SW480 (cell line): ENCODE measurements at regions not wholly inside any gene's neighbourhood (a gene's known extent, or its start where the extent isn't known, plus 50 kb on each side); places are given as distances from the start of the nearest gene placed in this dataset.
"Not testable (repeated sequence)": the region's sequence is repeated elsewhere in the genome, so short reads cannot be mapped to it uniquely, and the experiment has no call there.

Experiments used
- DNase-seq: peaks from one replicate; pipeline ENCODE4 v3.0.0-alpha.2; 2016; ENCODE audit warnings: low spot score

- no peak for DNase-seq
Measured at GRCh38 chr11:38155856-38156255, 1557.8 kb upstream of the RAG2 start.

- no peak for DNase-seq
Measured at GRCh38 chr11:38153985-38154384, 1555.9 kb upstream of the RAG2 start.

GRCh38 chr11:38143852-38144251, 1545.8 kb upstream of the RAG2 start:
- DNase-seq: no peak

DNA sequence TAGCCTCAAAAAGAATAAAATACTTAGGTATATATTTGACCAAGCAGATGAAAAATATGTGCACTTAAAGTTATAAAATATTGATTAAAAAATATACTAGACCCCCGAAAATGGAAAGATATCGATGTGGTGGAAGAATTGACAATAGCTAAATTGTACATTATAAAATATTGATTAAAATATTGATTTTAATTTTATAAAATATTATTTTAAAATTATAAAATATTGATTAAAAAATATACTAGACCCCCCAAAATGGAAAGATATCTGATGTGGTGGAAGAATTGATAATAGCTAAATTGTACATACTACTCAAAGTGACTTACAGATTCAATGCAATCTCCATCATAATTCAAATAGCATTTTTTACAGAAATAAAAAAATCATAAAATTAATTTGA, 1540.9 kb upstream of the RAG2 start:
- no peak for DNase-seq

- no peak for DNase-seq
Measured at GRCh38 chr11:38136887-38137286, 1538.9 kb upstream of the RAG2 start.

DNA sequence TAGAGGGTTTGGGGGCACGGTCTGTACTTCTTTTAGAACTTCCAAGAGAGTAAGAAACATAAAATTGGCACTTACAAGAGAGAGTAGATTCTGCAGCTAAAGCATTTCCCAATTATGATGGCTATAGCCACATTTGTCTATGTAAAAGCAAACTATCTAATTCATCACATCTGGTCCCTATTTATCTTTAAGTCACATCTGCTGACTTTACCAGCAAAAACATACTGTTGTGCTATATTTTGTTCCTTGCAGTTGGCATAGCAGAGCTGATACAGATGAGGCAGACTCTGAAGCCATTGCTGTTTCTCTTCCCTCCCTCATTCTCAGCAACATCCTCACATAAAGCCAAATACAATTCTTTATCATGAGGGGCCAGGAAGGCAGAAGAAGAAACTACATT, 1533.5 kb upstream of the RAG2 start:
- no peak for DNase-seq

- DNase-seq: no peak
Measured at GRCh38 chr11:38130976-38131375, 1532.9 kb upstream of the RAG2 start.

DNA sequence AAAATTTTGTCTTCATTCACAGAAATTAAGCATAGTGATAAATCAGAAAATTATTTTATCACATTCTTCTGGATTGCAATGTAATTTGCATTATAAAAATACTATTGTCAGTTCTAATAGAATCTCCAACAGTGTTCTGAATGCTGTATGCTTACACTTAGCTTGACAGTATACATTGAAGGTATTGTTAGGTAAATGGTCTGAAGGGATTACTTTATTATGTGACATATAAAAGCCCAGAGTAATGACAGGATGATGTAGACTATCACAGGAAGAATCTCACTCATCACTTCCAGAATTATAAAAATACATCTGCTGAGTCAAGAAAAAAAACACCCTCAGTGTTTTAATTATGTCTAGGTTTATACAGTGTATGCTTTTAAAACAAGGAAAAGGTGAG, 1532.5 kb upstream of the RAG2 start:
- DNase-seq: no peak

DNA sequence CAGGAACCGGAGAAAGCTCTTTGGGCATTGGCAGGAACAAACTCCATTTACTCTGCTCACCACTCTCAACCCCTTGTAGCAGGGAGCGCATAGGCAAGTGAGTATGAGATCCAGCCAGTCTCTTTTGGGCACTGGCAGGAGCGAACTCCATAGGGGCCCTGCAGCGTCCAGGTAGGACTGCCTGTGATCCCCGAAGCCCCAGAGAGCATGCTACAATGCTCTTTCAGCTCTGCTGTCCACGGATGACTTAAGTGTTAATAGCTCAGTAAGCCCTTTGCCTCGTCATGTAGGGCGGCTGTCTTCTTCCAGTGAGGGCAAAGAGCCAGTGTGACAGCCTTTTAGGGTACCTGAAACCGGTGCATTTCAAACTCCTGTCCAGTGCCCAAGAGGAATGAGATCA, 1525.6 kb upstream of the RAG2 start:
- DNase-seq: no peak

- not testable (repeated sequence) for DNase-seq
Measured at GRCh38 chr11:38116616-38117015, 1518.6 kb upstream of the RAG2 start.

- DNase-seq: not testable (repeated sequence)
Measured at GRCh38 chr11:38115381-38115780, 1517.3 kb upstream of the RAG2 start.

DNA sequence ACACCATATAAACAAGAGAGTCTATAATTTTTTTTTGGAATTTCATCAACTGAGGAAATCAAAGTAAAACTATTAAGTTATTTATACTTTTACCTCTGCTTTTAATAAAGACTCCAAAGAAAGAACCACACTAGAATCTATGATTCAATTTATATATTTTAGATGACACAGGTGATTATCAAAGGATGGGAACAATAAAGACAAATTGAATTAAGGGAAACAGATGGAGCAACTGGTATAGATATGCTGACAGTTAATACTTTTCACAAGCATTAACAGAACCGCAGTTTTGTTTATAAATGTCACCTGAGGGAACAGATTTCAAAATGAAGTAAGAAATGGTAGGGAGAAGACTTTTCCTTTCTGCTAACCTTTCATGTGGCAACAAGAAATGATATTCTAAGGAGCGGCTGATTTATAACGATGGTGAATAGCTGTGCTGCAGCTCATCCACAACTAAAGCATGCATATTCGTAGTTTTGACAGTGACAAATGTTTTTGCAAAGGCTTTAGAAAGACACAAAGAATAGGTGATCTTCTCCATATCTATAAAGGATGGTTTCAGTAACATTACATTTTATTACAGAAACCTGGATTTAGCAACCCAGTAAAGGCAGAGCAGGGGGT, 1502.9 kb upstream of the RAG2 start:
- DNase-seq: no peak

DNA sequence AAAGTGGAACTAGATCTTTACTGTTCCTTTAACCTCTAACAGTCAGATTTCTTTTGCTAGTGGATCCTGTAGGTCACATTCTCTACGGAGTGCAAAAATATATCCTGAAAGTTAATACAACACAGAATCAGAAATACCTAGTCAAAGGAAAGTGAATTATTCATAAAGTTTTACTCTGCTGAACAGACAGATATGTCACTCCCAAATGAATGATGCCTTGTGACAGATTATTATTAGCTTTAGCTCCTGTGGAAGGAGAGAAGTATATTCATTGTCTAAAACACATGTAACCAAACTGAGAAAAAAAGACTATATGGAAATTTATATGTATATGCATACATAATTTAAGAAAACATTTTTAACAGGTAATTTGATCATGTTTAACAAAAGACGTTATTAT, 1497.2 kb upstream of the RAG2 start:
- DNase-seq: no peak

- DNase-seq: no peak
Measured at GRCh38 chr11:38089726-38090125, 1491.7 kb upstream of the RAG2 start.

DNA sequence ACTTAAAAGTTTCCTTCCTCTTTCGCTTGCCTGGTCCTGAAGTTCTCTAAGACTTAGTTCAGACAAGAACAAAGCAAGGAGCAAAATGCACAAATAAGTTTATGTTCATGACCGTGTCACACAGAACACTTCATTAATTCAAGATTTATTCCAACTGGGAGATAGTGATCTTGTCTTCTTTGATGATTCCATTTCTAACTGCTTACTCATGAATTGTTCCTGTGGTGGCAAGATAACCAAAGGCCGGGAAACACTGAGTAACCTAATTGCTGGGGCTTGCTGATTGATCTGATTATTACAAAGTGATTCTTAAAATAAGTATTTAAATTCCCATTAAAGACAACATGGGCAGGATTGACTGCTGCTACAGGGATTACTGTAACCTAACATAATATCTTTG, 1462.9 kb upstream of the RAG2 start:
- no peak for DNase-seq

GRCh38 chr11:38060136-38060535, 1462.1 kb upstream of the RAG2 start:
- DNase-seq: no peak

DNA sequence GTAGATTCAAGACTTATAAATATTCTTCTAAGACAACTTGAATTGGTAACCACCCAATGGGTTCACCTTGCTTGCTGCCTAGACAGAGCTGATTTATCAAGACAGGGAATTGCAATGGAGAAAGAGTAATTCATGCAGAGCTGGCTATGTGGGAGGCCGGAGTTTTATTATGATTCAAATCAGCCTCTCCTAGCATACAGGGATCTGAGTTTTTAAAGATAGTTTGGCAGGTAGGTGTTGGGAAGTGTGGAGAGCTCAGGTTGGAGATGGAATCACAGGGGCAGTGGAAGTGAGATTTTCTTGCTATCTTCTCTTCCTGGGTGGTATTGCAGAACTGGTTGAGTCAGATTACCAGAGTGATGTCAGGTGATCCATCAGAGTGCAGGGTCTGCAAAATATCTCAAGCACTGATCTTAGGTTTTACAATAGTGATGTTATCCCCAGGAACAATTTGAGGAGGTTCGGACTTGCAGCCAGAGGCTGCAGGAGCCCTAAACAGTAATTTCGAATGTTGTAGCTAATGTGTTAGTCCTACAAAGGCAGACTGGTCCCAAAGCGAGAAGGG, 1448.6 kb upstream of the RAG2 start:
- DNase-seq: no peak

DNA sequence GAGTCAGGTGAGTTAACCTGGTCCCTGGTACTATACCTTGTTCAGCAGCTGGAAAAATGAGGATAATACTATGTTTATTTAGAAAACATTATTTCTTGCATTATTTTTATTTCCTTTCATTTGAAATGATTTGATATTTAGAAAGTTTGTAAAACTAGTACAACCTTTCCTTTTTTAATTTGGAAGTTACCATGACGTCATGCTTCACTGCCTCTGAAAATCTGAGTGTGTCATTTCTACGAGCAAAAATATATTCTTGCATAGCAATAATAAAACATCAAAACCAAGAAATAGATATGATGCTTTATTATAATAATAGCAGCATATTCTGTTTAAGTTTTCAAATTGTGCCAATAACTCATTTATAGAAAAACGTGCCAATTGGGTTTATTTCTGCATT, 1445.0 kb upstream of the RAG2 start:
- DNase-seq: no peak

GRCh38 chr11:38038777-38039176, 1440.7 kb upstream of the RAG2 start:
- no peak for DNase-seq

- no peak for DNase-seq
Measured at GRCh38 chr11:38019072-38019775, 1421.2 kb upstream of the RAG2 start.

- no peak for DNase-seq
Measured at GRCh38 chr11:38014405-38014804, 1416.4 kb upstream of the RAG2 start.

DNA sequence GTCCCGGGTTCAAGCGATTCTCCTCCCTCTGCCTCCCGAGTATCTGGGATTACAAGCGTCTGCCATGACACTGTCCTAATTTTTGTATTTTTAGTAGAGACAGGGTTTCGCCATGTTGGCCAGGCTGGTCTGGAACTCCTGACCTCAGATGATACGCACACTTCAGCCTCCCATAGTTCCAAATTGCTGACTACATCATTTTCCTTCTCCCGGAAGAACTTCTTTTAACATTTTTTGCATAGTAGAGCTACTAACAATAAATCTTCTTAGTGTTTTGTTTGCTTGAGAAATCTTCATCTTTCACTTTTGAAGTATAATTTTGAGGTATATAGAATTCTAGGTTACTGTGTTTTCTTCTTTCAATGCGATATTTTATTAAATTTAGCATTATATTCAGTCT, 1415.1 kb upstream of the RAG2 start:
- DNase-seq: no peak

DNA sequence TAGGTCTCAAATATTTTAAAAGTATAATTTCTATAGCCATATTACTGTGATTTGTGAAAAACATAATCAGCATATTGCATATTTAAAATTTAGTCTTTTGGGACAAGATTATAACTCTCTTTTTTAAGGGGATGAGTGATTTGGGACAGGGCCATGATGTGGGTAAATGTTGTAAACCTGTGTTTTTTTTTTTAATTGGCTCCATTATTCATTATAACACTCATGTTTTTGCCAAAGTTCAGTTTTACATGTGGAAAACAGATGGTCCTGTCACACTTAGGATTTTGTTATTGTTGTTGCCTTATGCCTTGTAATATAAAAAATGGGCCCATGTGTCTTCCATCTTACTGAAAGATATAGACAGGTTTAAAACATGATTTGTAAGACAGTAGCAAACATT, 1413.5 kb upstream of the RAG2 start:
- DNase-seq: no peak

GRCh38 chr11:38009932-38010331, 1411.9 kb upstream of the RAG2 start:
- no peak for DNase-seq
